ENCODE measurements at regions not wholly inside any gene's neighbourhood (a gene's known extent, or its start where the extent isn't known, plus 50 kb on each side); places are given as distances from the start of the nearest gene placed in this dataset.
"Not testable (repeated sequence)": the region's sequence is repeated elsewhere in the genome, so short reads cannot be mapped to it uniquely, and the experiment has no call there.

- intact Hi-C loops (cut with DNase I, micrococcal nuclease), result no loop called here
- TF ChIP-seq CTCF (IDR thresholded peaks at IDR 0.05), result no peak
- no peaks in the 10 kb centered on the region for H3K9me3 ChIP-seq
- DNase-seq (no peak), ATAC-seq (no peak)
- no peaks in the 10 kb centered on the region for H3K4me1 ChIP-seq (ENCODE audit: low read depth)
- no peak overlapping the region for H3K4me3 ChIP-seq
- H3K36me3 ChIP-seq (ENCODE audit: low read depth), result no peaks in the 10 kb centered on the region
Measured at GRCh38 chr1:73463873-73464272, 734.1 kb downstream of the LRRIQ3 start.

- Histone ChIP-seq H3K4me1 (ENCODE audit: low read depth) (no peaks in the 10 kb centered on the region), H3K36me3 (ENCODE audit: low read depth) (no peaks in the 10 kb centered on the region), H3K4me3 (no peak overlapping the region), H3K9me3 (no peaks in the 10 kb centered on the region)
- no peak for TF ChIP-seq CTCF (IDR thresholded peaks at IDR 0.05)
- no peak for DNase-seq
- intact Hi-C loops (cut with DNase I, micrococcal nuclease), result no loop called here
- ATAC-seq, result no peak
Measured at GRCh38 chr1:73452522-73452921, 745.5 kb downstream of the LRRIQ3 start.

- DNase-seq; intact Hi-C loops (cut with DNase I, micrococcal nuclease); ATAC-seq; H3K4me1 ChIP-seq (ENCODE audit: low read depth); H3K36me3 ChIP-seq (ENCODE audit: low read depth); H3K9me3 ChIP-seq; H3K4me3 ChIP-seq: not testable (repeated sequence)
Measured at GRCh38 chr1:73450668-73451067, 747.3 kb downstream of the LRRIQ3 start.

- intact Hi-C loops (cut with DNase I, micrococcal nuclease), result no loop called here
Measured at GRCh38 chr1:73411479-73411878, 786.5 kb downstream of the LRRIQ3 start.

GRCh38 chr1:73401666-73402065 is 796.3 kb downstream of the LRRIQ3 start:
- no peaks in the 10 kb centered on the region for H3K9me3 ChIP-seq
- TF ChIP-seq CTCF (IDR thresholded peaks at IDR 0.05), result no peak
- H3K4me1 ChIP-seq (ENCODE audit: low read depth), result no peaks in the 10 kb centered on the region
- no peak overlapping the region for H3K4me3 ChIP-seq
- no peaks in the 10 kb centered on the region for H3K36me3 ChIP-seq (ENCODE audit: low read depth)
- no peak for ATAC-seq
- DNase-seq, result no peak
- intact Hi-C loops (cut with DNase I, micrococcal nuclease), result no loop called here

More at GRCh38 chr1:73411479-73411878, 786.5 kb downstream of the LRRIQ3 start:
- Histone ChIP-seq H3K4me1 (ENCODE audit: low read depth) (no peaks in the 10 kb centered on the region), H3K4me3 (no peak overlapping the region), H3K36me3 (ENCODE audit: low read depth) (no peaks in the 10 kb centered on the region), H3K9me3 (peaks cover 6% of the 10 kb centered on the region)
- no peak for DNase-seq
- TF ChIP-seq CTCF (IDR thresholded peaks at IDR 0.05), result no peak
- no peak for ATAC-seq

GRCh38 chr1:73382966-73383365 is 815.0 kb downstream of the LRRIQ3 start:
- TF ChIP-seq CTCF (IDR thresholded peaks at IDR 0.05), result no peak

More at GRCh38 chr1:73382966-73383365, 815.0 kb downstream of the LRRIQ3 start:
- intact Hi-C loops (cut with DNase I, micrococcal nuclease), result no loop called here
- DNase-seq (no peak), ATAC-seq (no peak)
- H3K36me3 ChIP-seq (ENCODE audit: low read depth), result no peaks in the 10 kb centered on the region
- H3K4me1 ChIP-seq (ENCODE audit: low read depth), result no peaks in the 10 kb centered on the region
- no peaks in the 10 kb centered on the region for H3K9me3 ChIP-seq
- H3K4me3 ChIP-seq, result no peak overlapping the region
